Astrocyte of the spinal cord (primary cell): ENCODE measurements at regions not wholly inside any gene's neighbourhood (a gene's known extent, or its start where the extent isn't known, plus 50 kb on each side); places are given as distances from the start of the nearest gene placed in this dataset.
A peak's percentile ranks its signal among the peaks of the same experiment; 100 is the strongest.
"Not testable (repeated sequence)": the region's sequence is repeated elsewhere in the genome, so short reads cannot be mapped to it uniquely, and the experiment has no call there.

ENCODE experiments used
- DNase-seq: peaks from one replicate; pipeline ENCODE4 v3.0.0; 2011; ENCODE audit warnings: low read depth, low spot score
- H3K4me3 ChIP-seq: 2 replicates; pipeline ENCODE4 v1.5.1; 2011; ENCODE audit warnings: low read depth, mild to moderate bottlenecking, low read length, moderate library complexity
- CTCF ChIP-seq: IDR thresholded peaks from 2 replicates; pipeline ENCODE4 v1.5.1; 2012; ENCODE audit warnings: low read depth, mild to moderate bottlenecking, low read length, inconsistent platforms
- in situ Hi-C: cut with HindIII; loops from 2 replicates; pipeline ENCODE4 v1.10.0; 2017; ENCODE audit warnings: low sequenced_read_pairs

GRCh38 chr4:72876946-72877345 lies 192.6 kb downstream of the COX18 start:
- H3K4me3 ChIP-seq: no peak overlapping the region
- no peak for DNase-seq
- no peak for TF ChIP-seq CTCF
- in situ Hi-C loops: no loop called here

GRCh38 chr4:72875545-72875944 lies 194.0 kb downstream of the COX18 start:
- DNase-seq: no peak
- TF ChIP-seq CTCF: no peak
- in situ Hi-C loops: no loop called here

DNA sequence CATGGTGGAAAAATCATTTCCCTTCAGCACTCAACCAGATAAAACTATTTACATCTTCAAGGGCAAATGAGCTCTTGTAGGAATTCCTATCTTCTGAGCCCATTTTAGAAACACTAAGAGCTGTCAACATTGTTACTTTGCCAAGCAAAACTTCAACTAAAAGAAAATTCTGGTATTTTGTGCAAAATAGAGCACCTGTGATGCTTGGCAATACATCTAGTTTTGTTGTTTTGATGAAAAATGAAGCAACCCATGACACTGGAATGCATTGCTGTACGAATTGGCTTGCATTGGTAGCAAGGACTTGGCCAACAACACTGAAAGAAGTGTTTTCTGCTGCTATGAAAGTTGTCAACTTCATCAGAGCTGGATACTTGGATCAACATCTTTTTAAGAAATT lies 194.4 kb downstream of the COX18 start:
- in situ Hi-C loops: no loop called here
- no peak for DNase-seq
- H3K4me3 ChIP-seq: no peak overlapping the region
- no peak for TF ChIP-seq CTCF

More at GRCh38 chr4:72875545-72875944, 194.0 kb downstream of the COX18 start:
- no peak overlapping the region for H3K4me3 ChIP-seq

- TF ChIP-seq CTCF: no peak
- H3K4me3 ChIP-seq: no peak overlapping the region
- in situ Hi-C loops: no loop called here
- DNase-seq: no peak
These were observed 204.6 kb downstream of the COX18 start for GRCh38 chr4:72864898-72865297.

DNA sequence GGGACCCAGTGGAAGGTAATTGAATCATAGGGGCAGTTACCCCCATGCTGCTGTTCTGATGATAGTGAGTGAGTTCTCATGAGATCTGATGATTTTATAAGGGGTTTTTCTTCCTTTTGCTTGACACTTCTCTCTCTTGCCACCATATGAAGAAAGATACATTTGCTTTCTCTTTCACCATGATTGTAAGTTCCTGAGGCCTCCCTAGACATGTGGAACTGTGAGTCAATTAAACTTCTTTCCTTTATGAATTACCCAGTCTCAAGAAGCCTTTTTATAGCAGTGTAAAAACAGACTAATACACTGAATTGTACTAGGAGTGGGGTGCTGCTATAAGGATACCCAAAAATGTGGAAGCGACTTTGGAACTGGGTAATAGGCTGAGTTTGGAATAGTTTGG lies 205.2 kb downstream of the COX18 start:
- in situ Hi-C loops, H3K4me3 ChIP-seq, DNase-seq: not testable (repeated sequence)

DNA sequence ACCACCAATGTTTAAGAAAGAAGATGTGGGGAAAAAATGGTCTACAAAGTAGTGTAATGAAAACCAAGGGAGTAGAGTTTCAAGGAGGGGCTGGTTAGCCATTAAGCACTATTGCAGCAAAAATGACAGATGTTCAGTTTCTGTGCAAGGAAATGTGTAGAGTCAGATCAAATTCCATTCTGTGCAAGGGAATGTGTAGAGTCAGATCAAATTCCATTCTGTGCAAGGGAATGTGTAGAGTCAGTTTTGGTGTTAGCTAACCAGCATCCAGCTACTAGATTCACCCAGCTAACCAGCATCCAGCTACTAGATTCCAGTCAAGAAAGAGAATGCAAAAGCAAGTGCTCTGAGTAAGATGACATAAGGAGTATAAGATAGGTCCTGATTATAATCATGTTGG lies 208.8 kb downstream of the COX18 start:
- in situ Hi-C loops: no loop called here
- TF ChIP-seq CTCF: no peak
- no peak overlapping the region for H3K4me3 ChIP-seq
- DNase-seq: no peak

DNA sequence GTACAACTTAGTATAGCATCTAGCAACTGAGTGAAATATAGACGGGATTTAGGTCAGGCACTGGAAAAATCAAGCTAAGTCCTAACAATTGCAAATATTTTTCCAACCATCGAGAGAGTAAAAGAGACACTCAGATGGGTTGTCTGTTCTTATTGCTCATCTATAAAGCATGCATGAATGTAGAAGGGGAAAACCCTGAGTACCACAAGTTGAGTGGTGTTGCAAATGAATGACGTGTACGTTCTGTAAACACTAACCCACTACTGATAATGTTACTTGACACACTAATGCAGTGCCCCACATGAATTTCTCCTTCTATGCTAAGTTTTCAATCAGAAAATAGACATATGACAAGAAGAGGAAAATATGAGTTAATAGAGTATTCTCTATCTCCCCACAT lies 211.2 kb downstream of the COX18 start:
- no peak overlapping the region for H3K4me3 ChIP-seq
- in situ Hi-C loops: no loop called here
- no peak for TF ChIP-seq CTCF
- peak; percentile 82 for DNase-seq
